HEK293T (cell line): ENCODE measurements at regions not wholly inside any gene's neighbourhood (a gene's known extent, or its start where the extent isn't known, plus 50 kb on each side); places are given as distances from the start of the nearest gene placed in this dataset.

Experiments
- CTCF ChIA-PET: fragments of 350-600 bp; formaldehyde crosslinking; extraction: SDS; loops from one replicate; lab custom pipeline; 2021; ENCODE audit warnings: antibody characterized with exemption, inconsistent platforms; lab: Yijun Ruan, JAX
- POLR2A ChIA-PET: fragments of 350-600 bp; formaldehyde crosslinking; extraction: SDS; loops from one replicate; lab custom pipeline; 2020; ENCODE audit warnings: antibody characterized with exemption, inconsistent platforms; lab: Yijun Ruan, JAX
- DNase-seq: peaks from one replicate; pipeline ENCODE4 v3.0.0; 2012; ENCODE audit warnings: mixed read lengths; ENCODE audit errors: extremely low spot score
- ARNT ChIP-seq: fragments of 450-650 bp; IDR thresholded peaks from 2 replicates; pipeline ENCODE4 v1.6.1; 2017; ENCODE audit warnings: mild to moderate bottlenecking
- BHLHE40 ChIP-seq: fragments of 450-650 bp; IDR thresholded peaks from 2 replicates; pipeline ENCODE4 v1.6.1; 2016; ENCODE audit warnings: mild to moderate bottlenecking, moderate library complexity, borderline replicate concordance
- CTBP1 ChIP-seq: fragments of 450-650 bp; IDR thresholded peaks from 2 replicates; pipeline ENCODE4 v1.6.1; 2016; ENCODE audit warnings: borderline replicate concordance
- ELF4 ChIP-seq: fragments of 450-650 bp; IDR thresholded peaks from 2 replicates; pipeline ENCODE4 v1.6.1; 2017; ENCODE audit warnings: antibody characterized with exemption
- FOXA1 ChIP-seq: fragments of 450-650 bp; IDR thresholded peaks from 2 replicates; pipeline ENCODE4 v1.6.1; 2016; ENCODE audit warnings: mild to moderate bottlenecking
- FOXK2 ChIP-seq: fragments of 450-650 bp; IDR thresholded peaks from 2 replicates; pipeline ENCODE4 v1.6.1; 2016; ENCODE audit warnings: mild to moderate bottlenecking
- FOXM1 ChIP-seq: fragments of 450-650 bp; IDR thresholded peaks from 2 replicates; pipeline ENCODE4 v1.6.1; 2017; ENCODE audit warnings: mild to moderate bottlenecking, borderline replicate concordance
- HDGF ChIP-seq: fragments of 450-650 bp; IDR thresholded peaks from 2 replicates; pipeline ENCODE4 v1.6.1; 2017; ENCODE audit warnings: antibody characterized with exemption, borderline replicate concordance
- L3MBTL2 ChIP-seq: fragments of 450-650 bp; conservative IDR thresholded peaks from 2 replicates; pipeline ENCODE4 v1.6.1; 2016; ENCODE audit warnings: mild to moderate bottlenecking
- LEF1 ChIP-seq: fragments of 450-650 bp; IDR thresholded peaks from 2 replicates; pipeline ENCODE4 v1.6.1; 2017; ENCODE audit warnings: mild to moderate bottlenecking, borderline replicate concordance
- NFRKB ChIP-seq: fragments of 450-650 bp; IDR thresholded peaks from 2 replicates; pipeline ENCODE4 v1.6.1; 2016; ENCODE audit warnings: mild to moderate bottlenecking, moderate library complexity
- SP1 ChIP-seq: fragments of 450-650 bp; IDR thresholded peaks from 2 replicates; pipeline ENCODE4 v1.6.1; 2017
- SUZ12 ChIP-seq: fragments of 450-650 bp; IDR thresholded peaks from 2 replicates; pipeline ENCODE4 v1.6.1; 2016; ENCODE audit warnings: mild to moderate bottlenecking
- TARDBP ChIP-seq: fragments of 450-650 bp; IDR thresholded peaks from 2 replicates; pipeline ENCODE4 v1.6.1; 2016
- ZNF384 ChIP-seq: fragments of 450-650 bp; IDR thresholded peaks from 2 replicates; pipeline ENCODE4 v1.6.1; 2016
- TF ChIP-seq, protein P1 (sequence below): fragments of 450-650 bp; IDR thresholded peaks from 2 replicates; pipeline ENCODE4 v1.6.1; 2016

- ChIA-PET POLR2A (no interaction called here), CTCF (no interaction called here)
- no peak for DNase-seq
Observed at GRCh38 chr3:81255463-81255862, 506.0 kb downstream of the GBE1 start.

DNA sequence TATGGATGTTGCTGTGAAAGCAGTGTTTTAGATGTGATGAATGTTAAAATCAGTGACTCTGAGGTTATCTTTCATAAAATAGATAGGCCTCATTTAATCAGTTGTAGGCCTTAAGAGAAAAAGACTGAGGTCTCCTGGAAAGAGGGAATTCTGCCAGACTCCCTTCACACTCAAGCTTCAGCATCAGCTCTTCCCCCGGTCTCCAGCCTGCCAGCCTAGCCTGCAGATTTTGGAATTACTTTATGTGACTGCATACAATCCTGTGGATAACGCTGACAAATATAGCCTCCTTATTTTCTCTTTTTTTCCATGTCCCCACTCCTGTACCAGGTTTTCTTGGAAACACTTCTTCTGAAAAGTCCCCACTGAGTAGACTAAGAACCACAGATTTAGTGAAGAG lies 510.3 kb downstream of the GBE1 start:
- ChIA-PET CTCF (no interaction called here), POLR2A (no interaction called here)
- no peak for DNase-seq
- TF ChIP-seq ELF4 (no peak), SUZ12 (no peak), LEF1 (no peak), FOXA1 (no peak), FOXM1 (no peak), BHLHE40 (no peak), SP1 (no peak), ZNF384 (no peak), HDGF (no peak), ARNT (no peak), CTBP1 (no peak), NFRKB (no peak), TARDBP (no peak), FOXK2 (no peak), L3MBTL2 (no peak)
- TF ChIP-seq, protein P1, sequence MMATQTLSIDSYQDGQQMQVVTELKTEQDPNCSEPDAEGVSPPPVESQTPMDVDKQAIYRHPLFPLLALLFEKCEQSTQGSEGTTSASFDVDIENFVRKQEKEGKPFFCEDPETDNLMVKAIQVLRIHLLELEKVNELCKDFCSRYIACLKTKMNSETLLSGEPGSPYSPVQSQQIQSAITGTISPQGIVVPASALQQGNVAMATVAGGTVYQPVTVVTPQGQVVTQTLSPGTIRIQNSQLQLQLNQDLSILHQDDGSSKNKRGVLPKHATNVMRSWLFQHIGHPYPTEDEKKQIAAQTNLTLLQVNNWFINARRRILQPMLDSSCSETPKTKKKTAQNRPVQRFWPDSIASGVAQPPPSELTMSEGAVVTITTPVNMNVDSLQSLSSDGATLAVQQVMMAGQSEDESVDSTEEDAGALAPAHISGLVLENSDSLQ, result no peak

More at GRCh38 chr3:81255463-81255862, 506.0 kb downstream of the GBE1 start:
- no peak for TF ChIP-seq FOXA1
- no peak for TF ChIP-seq SUZ12

GRCh38 chr3:81249540-81250029 lies 511.9 kb downstream of the GBE1 start:
- no peak for DNase-seq
- ChIA-PET CTCF (no interaction called here), POLR2A (no interaction called here)
- TF ChIP-seq ELF4 (no peak), SUZ12 (no peak)
- TF ChIP-seq, protein P1, result no peak

DNA sequence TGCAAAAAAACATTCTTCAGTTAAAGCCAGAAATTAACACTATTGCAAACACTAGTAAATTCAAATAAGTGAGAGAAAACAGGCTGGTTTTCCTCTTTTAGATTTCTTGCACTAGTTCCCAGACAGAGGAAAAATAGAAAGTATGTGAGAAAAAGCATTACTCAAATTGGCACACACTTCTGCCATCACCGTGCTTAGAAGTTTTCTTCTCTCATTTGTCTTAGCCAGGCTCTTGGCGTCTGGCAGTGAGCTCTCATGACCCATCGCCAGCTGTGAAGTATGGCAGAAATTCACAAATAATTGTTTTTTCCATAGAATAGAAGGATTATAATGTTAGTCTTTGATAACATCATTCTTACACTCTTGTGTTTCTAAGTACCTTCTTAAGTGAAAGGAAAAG lies 515.9 kb downstream of the GBE1 start:
- ChIA-PET CTCF (no interaction called here), POLR2A (no interaction called here)
- TF ChIP-seq HDGF (no peak), FOXA1 (no peak), LEF1 (no peak), TARDBP (no peak), SUZ12 (no peak), L3MBTL2 (no peak), FOXM1 (no peak), ELF4 (no peak), SP1 (no peak), BHLHE40 (no peak), FOXK2 (no peak), CTBP1 (no peak), ARNT (no peak), NFRKB (no peak), ZNF384 (no peak)
- TF ChIP-seq, protein P1, result no peak
- DNase-seq, result no peak

DNA sequence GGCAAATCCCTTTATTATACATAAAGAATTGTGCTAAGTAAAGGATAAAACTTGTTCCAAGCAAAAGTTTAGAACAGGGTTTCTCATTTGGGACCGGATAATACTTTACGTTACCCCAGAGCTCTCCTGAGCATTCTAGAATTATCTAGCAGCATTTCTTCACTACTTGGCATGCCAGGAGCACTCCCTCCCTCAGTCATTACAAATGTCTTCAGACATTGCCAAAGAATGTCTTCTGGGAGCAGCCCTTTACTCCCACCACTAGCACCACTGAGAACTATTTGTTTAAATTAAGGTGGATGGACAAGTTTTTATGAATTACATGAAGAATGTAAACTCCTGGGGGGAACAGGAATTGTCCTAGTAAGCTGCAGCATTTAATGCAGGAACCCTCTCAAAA lies 516.4 kb downstream of the GBE1 start:
- TF ChIP-seq SP1, result no peak
- no peak for TF ChIP-seq LEF1
- no peak for TF ChIP-seq ZNF384
- no peak for TF ChIP-seq FOXA1
- no peak for TF ChIP-seq FOXM1
- no peak for TF ChIP-seq CTBP1
- no peak for TF ChIP-seq BHLHE40
- TF ChIP-seq NFRKB, result no peak
- no peak for TF ChIP-seq HDGF
- TF ChIP-seq, protein P1, result no peak
- TF ChIP-seq FOXK2, result no peak
- TF ChIP-seq ARNT, result no peak
- no peak for TF ChIP-seq SUZ12
- POLR2A ChIA-PET, result no interaction called here
- CTCF ChIA-PET, result no interaction called here
- DNase-seq, result no peak

GRCh38 chr3:81244231-81244630 lies 517.2 kb downstream of the GBE1 start:
- DNase-seq, result no peak
- TF ChIP-seq TARDBP, result no peak
- CTCF ChIA-PET, result no interaction called here
- POLR2A ChIA-PET, result no interaction called here

DNA sequence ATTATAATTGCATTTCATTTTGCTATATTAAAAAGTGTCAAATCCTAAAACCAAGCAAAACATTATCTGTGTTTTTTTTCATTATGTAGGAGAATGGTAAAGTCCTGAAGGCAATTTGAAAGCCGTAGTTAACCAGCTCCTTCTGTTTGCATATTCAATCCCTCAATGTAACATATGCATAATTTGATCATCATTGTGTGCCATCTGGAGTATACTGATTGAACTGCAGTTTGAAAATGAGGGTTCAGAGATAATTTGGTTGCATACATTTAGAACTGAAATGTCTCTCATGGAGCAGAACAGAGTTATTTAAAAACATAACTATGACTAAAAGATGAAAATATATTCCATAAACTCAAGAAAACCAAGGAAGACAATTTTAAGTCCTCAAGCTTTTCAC lies 518.6 kb downstream of the GBE1 start:
- CTCF ChIA-PET, result no interaction called here
- POLR2A ChIA-PET, result no interaction called here
- TF ChIP-seq TARDBP, result no peak
- no peak for TF ChIP-seq FOXA1
- no peak for TF ChIP-seq NFRKB
- TF ChIP-seq ARNT, result no peak
- no peak for TF ChIP-seq BHLHE40
- TF ChIP-seq ZNF384, result no peak
- DNase-seq, result peak; percentile 10
